OCI-M2 (cell line): ENCODE measurements at regions not wholly inside any gene's neighbourhood (a gene's known extent, or its start where the extent isn't known, plus 50 kb on each side); places are given as distances from the start of the nearest gene placed in this dataset.
"Not testable (repeated sequence)": the region's sequence is repeated elsewhere in the genome, so short reads cannot be mapped to it uniquely, and the experiment has no call there.

Experiments used
- DNase-seq: peaks from one replicate; lab custom pipeline; 2025; ENCODE audit not compliant: unreplicated experiment; lab: John Stamatoyannopoulos, UW

GRCh38 chr2:187679454-187679853 lies 125.2 kb upstream of the TFPI start:
- DNase-seq = no peak

- DNase-seq = no peak
These were observed 129.9 kb upstream of the TFPI start for GRCh38 chr2:187684174-187684573.

- no peak for DNase-seq
These were observed 132.3 kb upstream of the TFPI start for GRCh38 chr2:187686416-187687024.

GRCh38 chr2:187687585-187687984 lies 133.3 kb upstream of the TFPI start:
- DNase-seq = no peak

DNA sequence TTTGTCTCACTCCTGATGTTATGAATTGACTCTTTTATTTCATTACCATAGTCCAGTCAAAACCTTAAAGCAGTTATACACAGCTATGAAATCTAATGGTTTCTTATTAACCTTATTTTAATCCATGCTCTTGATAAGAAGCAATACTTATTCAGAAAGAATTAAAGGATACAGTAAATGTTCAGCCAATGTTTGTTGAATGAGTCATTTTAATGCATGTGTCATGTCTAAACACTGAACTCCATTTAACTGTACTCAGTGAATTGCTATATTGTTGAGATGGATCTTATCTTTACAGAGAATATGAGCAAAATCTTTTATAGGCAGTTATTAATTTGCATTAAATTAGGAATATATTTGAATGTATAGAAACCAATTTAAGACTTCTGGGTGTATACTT lies 135.1 kb upstream of the TFPI start:
- no peak for DNase-seq

- no peak for DNase-seq
These were observed 139.7 kb upstream of the TFPI start for GRCh38 chr2:187693923-187694322.

GRCh38 chr2:187696644-187697043 lies 142.4 kb upstream of the TFPI start:
- DNase-seq = not testable (repeated sequence)

GRCh38 chr2:187698374-187699110 lies 144.3 kb upstream of the TFPI start:
- DNase-seq = no peak

DNA sequence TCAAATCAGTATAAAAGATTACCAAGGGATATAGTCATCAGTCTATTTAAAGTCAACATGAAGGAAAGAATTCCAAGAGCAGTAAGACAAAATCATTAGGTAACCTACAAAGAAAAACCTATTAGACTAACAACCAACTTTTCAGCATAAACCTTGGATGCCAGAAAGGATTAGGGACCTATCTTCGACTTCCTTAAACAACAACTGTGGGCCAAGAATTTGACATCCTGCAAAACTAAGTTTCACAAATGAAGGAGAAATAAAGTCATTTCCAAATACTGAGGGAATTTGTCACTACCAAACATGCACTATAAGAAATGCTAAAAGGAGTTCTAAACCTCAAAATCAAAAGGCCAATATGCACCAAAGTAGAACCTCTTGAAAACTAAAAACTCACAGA lies 147.9 kb upstream of the TFPI start:
- no peak for DNase-seq

DNA sequence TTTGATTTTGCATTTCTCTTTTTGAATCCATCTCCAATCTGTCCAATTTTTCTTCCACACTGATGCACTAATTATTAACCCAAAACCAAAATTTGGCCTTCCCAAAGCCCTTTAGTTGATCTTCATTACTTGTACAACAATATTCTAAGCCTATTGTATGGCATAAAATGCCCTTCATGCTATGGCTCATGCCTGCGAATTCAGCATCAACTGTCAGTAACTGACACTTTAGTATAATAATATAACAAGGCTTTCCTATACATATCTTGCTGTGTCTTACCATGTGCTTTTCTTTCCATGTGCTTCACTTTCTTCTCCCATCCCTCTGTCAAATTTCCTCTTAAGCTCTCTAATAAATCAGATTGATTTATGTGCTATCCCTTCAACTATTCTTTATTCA lies 154.0 kb upstream of the TFPI start:
- DNase-seq = no peak

DNA sequence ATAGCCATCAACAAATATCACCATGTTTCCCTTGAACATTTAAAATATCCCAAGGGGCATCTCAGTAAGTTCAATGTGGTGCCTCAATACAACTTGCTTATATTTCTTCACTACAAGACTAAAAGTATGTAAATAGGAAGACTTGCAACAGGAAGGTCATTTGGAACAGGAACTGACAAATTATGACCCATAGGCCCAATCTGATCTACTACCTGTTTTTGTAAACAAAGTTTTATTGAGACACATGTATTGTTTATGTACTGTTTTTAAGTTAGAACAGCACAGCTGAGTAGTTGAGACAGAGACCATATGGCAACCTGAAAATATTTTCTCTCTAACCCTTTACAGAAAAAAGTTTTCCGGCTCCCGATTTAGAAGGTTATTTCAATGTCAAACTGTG lies 154.8 kb upstream of the TFPI start:
- DNase-seq = no peak

DNA sequence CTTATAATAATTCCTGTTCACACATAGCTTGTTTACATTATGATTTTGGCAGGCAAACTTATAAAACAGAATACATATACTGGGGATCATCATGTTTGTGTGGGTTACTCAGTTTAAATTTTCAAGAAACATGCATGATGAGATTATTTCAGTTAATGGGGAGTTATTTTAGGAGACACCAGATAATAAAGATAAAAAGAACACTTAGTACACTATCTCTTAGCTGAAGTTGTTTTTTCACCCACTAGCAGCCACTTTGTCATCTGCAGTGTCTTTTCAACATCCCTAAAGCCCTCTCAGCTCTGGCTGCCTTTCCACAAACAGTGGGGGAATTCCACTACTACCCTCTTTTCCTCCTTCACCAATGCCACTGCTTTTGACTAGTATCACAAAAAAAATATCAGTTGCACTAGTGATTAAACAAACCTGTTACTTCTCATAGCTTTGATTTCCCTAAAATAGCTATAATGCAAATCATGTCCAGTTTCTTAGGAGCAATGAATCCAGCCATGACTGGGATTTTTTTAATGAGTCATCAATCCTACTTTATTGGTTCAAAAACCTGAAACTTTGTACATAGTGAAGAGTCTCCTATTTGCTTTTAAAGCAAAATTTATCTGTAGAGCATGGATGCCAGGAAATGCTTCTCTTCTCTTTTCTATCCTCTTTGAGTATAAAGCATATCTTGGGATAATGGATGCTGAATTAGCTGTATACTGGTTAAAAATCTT lies 156.7 kb upstream of the TFPI start:
- DNase-seq = no peak

DNA sequence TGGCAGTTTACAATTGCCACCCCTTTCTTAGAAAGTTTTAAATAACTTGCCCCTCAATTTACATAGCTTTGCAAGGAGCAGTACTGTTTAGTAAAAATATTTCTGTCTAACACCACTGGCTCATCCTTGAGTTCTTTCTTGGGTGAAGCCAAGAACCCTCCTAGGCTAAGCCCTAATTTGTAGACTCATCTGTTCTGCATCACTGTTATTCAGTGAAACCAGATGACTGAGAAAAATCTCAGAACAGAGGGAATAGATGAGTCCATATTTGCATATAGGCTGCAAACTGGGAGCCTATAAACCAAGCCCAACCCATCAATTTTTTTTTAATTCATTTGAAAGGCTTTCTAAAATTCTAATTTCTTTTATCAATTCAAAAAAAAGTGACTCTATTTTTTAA lies 161.4 kb upstream of the TFPI start:
- no peak for DNase-seq

GRCh38 chr2:187716301-187716700 lies 162.1 kb upstream of the TFPI start:
- DNase-seq = no peak

GRCh38 chr2:187718092-187718491 lies 163.9 kb upstream of the TFPI start:
- DNase-seq = no peak

DNA sequence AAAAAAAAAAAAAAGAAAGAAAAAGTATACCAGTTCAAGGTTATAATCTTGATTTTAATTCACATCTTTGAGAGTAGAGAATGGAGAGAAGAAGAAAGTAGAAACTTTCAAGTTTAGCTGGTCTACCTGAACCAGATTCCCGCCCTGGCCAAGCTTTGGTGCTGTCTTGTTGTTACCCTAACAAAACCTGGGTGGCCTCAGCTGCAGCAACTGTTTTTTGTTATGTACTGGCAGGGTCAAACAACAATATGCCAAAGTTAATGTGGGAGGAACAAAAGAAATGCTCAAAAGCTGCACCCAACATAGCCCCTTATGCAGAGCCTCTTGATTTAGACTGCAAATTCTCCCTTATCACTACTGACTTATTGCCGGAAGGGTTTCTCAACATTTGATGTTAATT lies 165.3 kb upstream of the TFPI start:
- no peak for DNase-seq

DNA sequence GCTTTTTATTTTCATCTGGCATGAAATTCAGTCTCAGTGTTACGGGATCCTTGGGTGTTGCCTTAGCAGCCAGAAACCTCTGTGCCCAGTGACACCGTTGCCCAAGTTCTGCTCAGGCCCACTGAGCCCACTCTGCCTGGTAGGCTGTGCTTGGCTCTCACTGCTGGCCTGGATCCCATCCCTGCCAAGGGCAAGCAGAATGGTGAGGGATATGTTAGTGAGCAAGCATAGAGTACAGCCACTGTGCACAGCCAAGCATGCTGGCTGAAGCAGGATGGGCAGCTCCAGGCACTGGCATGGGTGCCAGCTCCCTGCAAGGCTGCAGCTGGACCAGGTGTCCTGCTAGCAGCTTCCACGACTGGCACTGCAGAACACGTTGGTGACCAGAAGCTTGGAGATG lies 194.7 kb upstream of the TFPI start:
- DNase-seq = no peak

- no peak for DNase-seq
These were observed 195.7 kb upstream of the TFPI start for GRCh38 chr2:187749804-187750431.

GRCh38 chr2:187768995-187769394 lies 214.8 kb upstream of the TFPI start:
- DNase-seq = no peak

DNA sequence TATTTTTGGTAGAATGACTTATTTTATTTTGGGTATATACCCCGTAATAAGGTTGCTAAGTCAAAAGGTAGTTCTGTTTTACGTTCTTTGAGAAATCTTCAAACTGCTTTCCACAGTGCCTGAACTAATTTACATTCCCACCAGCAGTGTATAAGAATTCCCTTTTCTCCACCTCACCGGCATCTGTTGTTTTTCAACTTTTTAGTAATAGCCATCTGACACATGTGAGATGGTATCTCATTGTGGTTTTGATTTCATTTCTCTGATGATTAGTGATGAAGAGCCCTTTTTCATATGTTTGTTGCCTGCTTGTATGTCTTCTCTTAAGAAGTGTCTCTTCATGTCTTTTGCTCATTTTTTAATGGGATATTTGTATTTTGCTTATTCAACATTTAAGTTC lies 215.2 kb upstream of the TFPI start:
- DNase-seq = no peak

DNA sequence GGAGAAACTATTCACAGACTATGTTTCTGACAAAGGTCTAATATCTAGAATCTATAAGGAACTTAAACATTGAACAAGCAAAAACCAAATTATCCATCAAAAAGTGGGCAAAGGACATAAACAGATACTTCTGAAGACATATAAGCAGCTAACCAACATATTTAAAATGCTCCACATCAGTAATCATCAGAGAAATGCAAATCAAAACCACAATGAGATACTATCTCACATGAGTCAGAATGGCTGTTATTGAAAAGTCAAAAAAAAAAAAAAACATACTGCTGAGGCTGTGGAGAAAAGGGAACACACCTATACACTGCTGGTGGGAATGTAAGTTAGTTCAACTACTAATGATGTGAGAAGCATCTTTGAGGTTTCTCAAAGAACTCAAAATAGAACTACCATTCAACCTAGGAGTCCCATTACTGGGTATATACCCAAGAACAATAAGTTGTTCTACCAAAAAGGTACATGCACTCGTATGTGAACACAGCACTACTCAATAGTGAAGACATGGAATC lies 220.4 kb upstream of the TFPI start:
- DNase-seq = no peak

DNA sequence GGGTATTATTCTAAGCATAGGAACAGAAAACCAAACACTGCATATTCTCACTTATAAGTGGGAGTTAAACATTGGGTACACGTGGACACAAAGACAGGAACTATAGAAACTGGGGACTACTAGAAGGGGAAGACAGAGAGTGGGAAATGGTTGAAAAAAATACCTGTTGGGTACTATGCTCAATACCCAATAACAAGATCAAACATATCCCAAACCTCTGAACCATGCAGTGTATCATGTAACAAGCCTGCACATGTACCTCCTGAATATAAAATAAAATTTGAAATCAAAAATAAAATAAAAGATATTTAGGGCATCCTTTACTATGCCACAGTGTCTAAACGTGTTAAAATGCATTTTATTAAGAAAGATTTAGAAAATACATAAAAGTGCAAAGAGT lies 221.0 kb upstream of the TFPI start:
- DNase-seq = no peak
